Activated CD4-positive, alpha-beta T cell treated with anti-CD3 and anti-CD28 coated beads, Interleukin-2, Interleukin-6, amounts not matched to agents 100 ng/mL and 50 ng/mL, durations not matched to agents 16 hours and 8 hours (primary cell): ENCODE measurements at regions not wholly inside any gene's neighbourhood (a gene's known extent, or its start where the extent isn't known, plus 50 kb on each side); places are given as distances from the start of the nearest gene placed in this dataset.
"Not testable (repeated sequence)": the region's sequence is repeated elsewhere in the genome, so short reads cannot be mapped to it uniquely, and the experiment has no call there.

Experiments
- DNase-seq: peaks from one replicate; pipeline ENCODE4 v3.0.0-alpha.2; 2020

- DNase-seq: no peak
These were observed 493.5 kb downstream of the TFAP2A start for GRCh38 chr6:9921366-9921765.

GRCh38 chr6:9914951-9915350 lies 499.9 kb downstream of the TFAP2A start:
- DNase-seq: no peak

- no peak for DNase-seq
These were observed 513.5 kb downstream of the TFAP2A start for GRCh38 chr6:9901376-9901775.

GRCh38 chr6:9896806-9897205 lies 518.1 kb downstream of the TFAP2A start:
- no peak for DNase-seq

- DNase-seq: no peak
These were observed 524.0 kb downstream of the TFAP2A start for GRCh38 chr6:9890893-9891292.

GRCh38 chr6:9890469-9890868 lies 524.4 kb downstream of the TFAP2A start:
- DNase-seq: no peak

GRCh38 chr6:9878535-9878934 lies 536.3 kb downstream of the TFAP2A start:
- no peak for DNase-seq

GRCh38 chr6:9875605-9876353 lies 539.1 kb downstream of the TFAP2A start:
- DNase-seq: no peak

GRCh38 chr6:9862603-9863167 lies 552.2 kb downstream of the TFAP2A start:
- no peak for DNase-seq

- DNase-seq: peak; percentile 0
These were observed 563.1 kb downstream of the TFAP2A start for GRCh38 chr6:9851541-9852380.

- no peak for DNase-seq
These were observed 563.9 kb downstream of the TFAP2A start for GRCh38 chr6:9851006-9851405.

- no peak for DNase-seq
These were observed 566.8 kb downstream of the TFAP2A start for GRCh38 chr6:9848094-9848493.

GRCh38 chr6:9841886-9842725 lies 572.8 kb downstream of the TFAP2A start:
- no peak for DNase-seq

GRCh38 chr6:9834233-9834632 lies 580.6 kb downstream of the TFAP2A start:
- DNase-seq: no peak

GRCh38 chr6:9831783-9832182 lies 583.1 kb downstream of the TFAP2A start:
- no peak for DNase-seq

GRCh38 chr6:9830808-9831207 lies 584.1 kb downstream of the TFAP2A start:
- no peak for DNase-seq

GRCh38 chr6:9825526-9825925 lies 589.3 kb downstream of the TFAP2A start:
- DNase-seq: no peak

- not testable (repeated sequence) for DNase-seq
These were observed 604.1 kb downstream of the TFAP2A start for GRCh38 chr6:9810727-9811126.

GRCh38 chr6:9810286-9810685 lies 604.6 kb downstream of the TFAP2A start:
- DNase-seq: no peak

- DNase-seq: no peak
These were observed 608.7 kb downstream of the TFAP2A start for GRCh38 chr6:9806195-9806594.

GRCh38 chr6:9801249-9801754 lies 613.6 kb downstream of the TFAP2A start:
- DNase-seq: no peak

- DNase-seq: no peak
These were observed 615.3 kb downstream of the TFAP2A start for GRCh38 chr6:9799582-9799981.

GRCh38 chr6:9796827-9797226 lies 618.0 kb downstream of the TFAP2A start:
- no peak for DNase-seq
